ENCODE measurements at regions not wholly inside any gene's neighbourhood (a gene's known extent, or its start where the extent isn't known, plus 50 kb on each side); places are given as distances from the start of the nearest gene placed in this dataset.

- H2AFZ ChIP-seq (ENCODE audit: low read depth), result no peak overlapping the region
- H3K27me3 ChIP-seq (ENCODE audit: insufficient read depth, low read depth), result no peaks in the 10 kb centered on the region
- no peaks in the 10 kb centered on the region for H3K36me3 ChIP-seq (ENCODE audit: insufficient read depth)
Observed at GRCh38 chr14:65938738-65939137, 526.2 kb downstream of the FUT8 start.

DNA sequence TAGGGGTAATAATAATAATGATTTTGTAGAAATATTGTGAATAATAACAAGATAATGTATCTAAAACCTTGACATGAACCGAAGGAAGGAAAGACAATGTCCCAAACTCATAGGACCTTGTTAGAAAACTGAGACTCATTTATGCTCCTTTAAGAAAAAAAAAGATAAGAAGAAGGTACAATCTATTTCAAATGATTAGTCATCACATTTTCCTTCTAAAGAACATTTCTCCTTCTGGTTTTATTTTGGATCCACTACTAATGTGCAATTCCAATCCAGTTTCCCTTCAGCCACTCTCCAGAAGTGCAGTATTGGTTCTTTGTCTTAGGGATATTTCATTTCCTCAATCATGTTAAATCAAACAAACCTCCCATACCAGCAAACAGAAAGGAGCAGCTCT is 526.7 kb downstream of the FUT8 start:
- Histone ChIP-seq H4K20me1 (ENCODE audit: insufficient read depth) (no peaks in the 10 kb centered on the region), H3K36me3 (ENCODE audit: insufficient read depth) (no peaks in the 10 kb centered on the region), H3K4me2 (no peak overlapping the region), H3K27me3 (ENCODE audit: insufficient read depth, low read depth) (no peaks in the 10 kb centered on the region), H2AFZ (ENCODE audit: low read depth) (no peak overlapping the region), H3K4me3 (IDR thresholded peaks at IDR 0.05; ENCODE audit: insufficient read depth, low read depth, low read length) (no peak overlapping the region), H3K27ac (no peak overlapping the region), H3K79me2 (ENCODE audit: insufficient read depth, low read depth) (no peaks in the 10 kb centered on the region), H3K4me1 (ENCODE audit: low read depth, poor library complexity, severe bottlenecking) (no peaks in the 10 kb centered on the region), H3K9ac (no peak overlapping the region)
- no peak for TF ChIP-seq CTCF (conservative IDR thresholded peaks at IDR 0.05; ENCODE audit: low read depth, low read length)

More at GRCh38 chr14:65938738-65939137, 526.2 kb downstream of the FUT8 start:
- Histone ChIP-seq H3K27ac (no peak overlapping the region), H4K20me1 (ENCODE audit: insufficient read depth) (no peaks in the 10 kb centered on the region), H3K4me2 (no peak overlapping the region), H3K4me1 (ENCODE audit: low read depth, poor library complexity, severe bottlenecking) (no peaks in the 10 kb centered on the region), H3K4me3 (IDR thresholded peaks at IDR 0.05; ENCODE audit: insufficient read depth, low read depth, low read length) (no peak overlapping the region), H3K9ac (no peak overlapping the region), H3K79me2 (ENCODE audit: insufficient read depth, low read depth) (no peaks in the 10 kb centered on the region)
- TF ChIP-seq CTCF (conservative IDR thresholded peaks at IDR 0.05; ENCODE audit: low read depth, low read length), result no peak

DNA sequence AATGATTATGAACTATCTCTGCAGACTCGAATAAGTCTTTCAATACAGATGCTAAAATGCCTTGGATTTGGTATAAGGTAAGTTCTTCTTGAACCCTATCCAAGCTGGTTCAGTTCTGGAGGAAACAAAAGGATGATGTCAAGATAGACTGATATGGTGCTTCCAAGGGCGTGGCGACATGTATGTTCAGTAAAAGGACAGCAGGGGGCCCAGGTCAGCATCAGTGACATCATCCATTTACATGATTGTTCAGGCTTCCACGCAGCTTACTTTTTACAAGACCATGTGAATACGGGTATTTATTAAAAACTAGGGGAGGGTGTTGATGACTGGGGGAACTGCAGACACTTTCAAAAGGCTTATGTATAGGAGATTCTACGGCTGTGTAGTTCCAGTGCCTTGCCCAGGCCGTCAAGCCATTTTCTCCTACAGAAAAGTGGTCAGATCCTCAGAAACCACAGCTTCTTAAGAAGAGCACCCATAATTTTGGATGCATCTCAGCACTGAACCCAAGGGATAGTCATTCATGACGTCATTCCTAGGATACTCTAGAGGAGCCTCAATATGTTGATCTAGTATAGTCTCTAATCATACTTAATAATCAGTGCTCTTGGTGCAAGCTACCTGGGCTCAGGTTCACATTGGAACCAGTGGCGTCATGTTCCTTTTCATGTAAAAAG is 527.7 kb downstream of the FUT8 start:
- Histone ChIP-seq H4K20me1 (ENCODE audit: insufficient read depth) (no peaks in the 10 kb centered on the region), H3K27ac (no peak overlapping the region), H3K4me3 (IDR thresholded peaks at IDR 0.05; ENCODE audit: insufficient read depth, low read depth, low read length) (no peak overlapping the region), H2AFZ (ENCODE audit: low read depth) (no peak overlapping the region), H3K36me3 (ENCODE audit: insufficient read depth) (no peaks in the 10 kb centered on the region), H3K4me1 (ENCODE audit: low read depth, poor library complexity, severe bottlenecking) (no peaks in the 10 kb centered on the region), H3K4me2 (no peak overlapping the region), H3K27me3 (ENCODE audit: insufficient read depth, low read depth) (no peaks in the 10 kb centered on the region), H3K9ac (no peak overlapping the region), H3K79me2 (ENCODE audit: insufficient read depth, low read depth) (no peaks in the 10 kb centered on the region)
- TF ChIP-seq CTCF (conservative IDR thresholded peaks at IDR 0.05; ENCODE audit: low read depth, low read length), result 0 out of 2 replicates have a peak, but pooled peaks have one; percentile 25

GRCh38 chr14:65941091-65941490 is 528.6 kb downstream of the FUT8 start:
- H3K27ac ChIP-seq, result no peak overlapping the region
- no peak overlapping the region for H2AFZ ChIP-seq (ENCODE audit: low read depth)
- no peaks in the 10 kb centered on the region for H3K36me3 ChIP-seq (ENCODE audit: insufficient read depth)
- no peaks in the 10 kb centered on the region for H3K4me1 ChIP-seq (ENCODE audit: low read depth, poor library complexity, severe bottlenecking)
- H3K27me3 ChIP-seq (ENCODE audit: insufficient read depth, low read depth), result no peaks in the 10 kb centered on the region
- H4K20me1 ChIP-seq (ENCODE audit: insufficient read depth), result no peaks in the 10 kb centered on the region
- no peak overlapping the region for H3K4me2 ChIP-seq
- no peak overlapping the region for H3K9ac ChIP-seq
- no peak overlapping the region for H3K4me3 ChIP-seq (IDR thresholded peaks at IDR 0.05; ENCODE audit: insufficient read depth, low read depth, low read length)
- TF ChIP-seq CTCF (conservative IDR thresholded peaks at IDR 0.05; ENCODE audit: low read depth, low read length), result no peak
- H3K79me2 ChIP-seq (ENCODE audit: insufficient read depth, low read depth), result no peaks in the 10 kb centered on the region

All from KMS-11 (cell line).